Progenitor cell of endocrine pancreas (in vitro differentiated cells): ENCODE measurements at regions not wholly inside any gene's neighbourhood (a gene's known extent, or its start where the extent isn't known, plus 50 kb on each side); places are given as distances from the start of the nearest gene placed in this dataset.

Experiments used
- DNase-seq: peaks from one replicate; pipeline ENCODE4 v3.0.0; 2021; ENCODE audit warnings: low spot score; ENCODE audit not compliant: unreplicated experiment
- H3K27ac Mint-ChIP-seq: 2 replicates; pipeline ENCODE4 v1.8.0; 2021; ENCODE audit warnings: mild to moderate bottlenecking, moderate library complexity, mixed read lengths
- H3K27me3 Mint-ChIP-seq: 2 replicates; pipeline ENCODE4 v1.8.0; 2021; ENCODE audit warnings: mixed read lengths
- H3K36me3 Mint-ChIP-seq: 2 replicates; pipeline ENCODE4 v1.8.0; 2022; ENCODE audit warnings: mixed read lengths; ENCODE audit not compliant: insufficient read depth
- H3K4me1 Mint-ChIP-seq: 2 replicates; pipeline ENCODE4 v1.8.0; 2021; ENCODE audit warnings: low read depth, mixed read lengths
- H3K4me3 Mint-ChIP-seq: 2 replicates; pipeline ENCODE4 v1.8.0; 2021; ENCODE audit warnings: low read depth, mild to moderate bottlenecking, moderate library complexity, mixed read lengths
- H3K9me3 Mint-ChIP-seq: 2 replicates; pipeline ENCODE4 v1.8.0; 2021; ENCODE audit warnings: low read depth, mixed read lengths
- TF ChIP-seq, protein P1 (sequence below): fragments of 200-600 bp; sonication (generic); IDR thresholded peaks from one replicate; pipeline ENCODE4 v1.5.0; 2021; ENCODE audit warnings: antibody characterized with exemption, mild to moderate bottlenecking; ENCODE audit not compliant: unreplicated experiment

DNA sequence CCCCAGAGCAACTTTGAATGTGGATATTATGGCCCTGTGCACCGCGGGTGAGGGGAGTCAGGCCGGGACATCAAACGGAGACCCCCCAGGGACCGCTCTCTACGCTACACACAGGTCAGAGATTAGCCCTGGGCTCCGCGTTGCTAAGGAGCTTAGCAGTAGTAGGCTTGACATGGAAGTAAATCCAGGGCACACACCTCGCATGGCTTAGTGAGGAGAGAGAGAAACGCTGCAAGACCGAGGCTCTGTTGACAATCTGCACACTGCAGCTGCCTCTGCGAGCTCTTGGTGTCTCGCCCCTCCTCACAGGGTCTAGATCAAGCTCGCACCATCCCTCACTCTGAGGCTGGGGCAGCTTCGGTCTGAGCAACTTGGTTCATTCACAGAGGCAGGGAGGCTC, 116.1 kb upstream of the CDH4 start:
- Mint-ChIP-seq H3K27ac (peak overlapping the region; percentile 77), H3K4me1 (no peaks in the 10 kb centered on the region), H3K27me3 (peaks cover 63% of the 10 kb centered on the region), H3K9me3 (no peaks in the 10 kb centered on the region), H3K36me3 (no peaks in the 10 kb centered on the region), H3K4me3 (no peak overlapping the region)
- TF ChIP-seq, protein P1, sequence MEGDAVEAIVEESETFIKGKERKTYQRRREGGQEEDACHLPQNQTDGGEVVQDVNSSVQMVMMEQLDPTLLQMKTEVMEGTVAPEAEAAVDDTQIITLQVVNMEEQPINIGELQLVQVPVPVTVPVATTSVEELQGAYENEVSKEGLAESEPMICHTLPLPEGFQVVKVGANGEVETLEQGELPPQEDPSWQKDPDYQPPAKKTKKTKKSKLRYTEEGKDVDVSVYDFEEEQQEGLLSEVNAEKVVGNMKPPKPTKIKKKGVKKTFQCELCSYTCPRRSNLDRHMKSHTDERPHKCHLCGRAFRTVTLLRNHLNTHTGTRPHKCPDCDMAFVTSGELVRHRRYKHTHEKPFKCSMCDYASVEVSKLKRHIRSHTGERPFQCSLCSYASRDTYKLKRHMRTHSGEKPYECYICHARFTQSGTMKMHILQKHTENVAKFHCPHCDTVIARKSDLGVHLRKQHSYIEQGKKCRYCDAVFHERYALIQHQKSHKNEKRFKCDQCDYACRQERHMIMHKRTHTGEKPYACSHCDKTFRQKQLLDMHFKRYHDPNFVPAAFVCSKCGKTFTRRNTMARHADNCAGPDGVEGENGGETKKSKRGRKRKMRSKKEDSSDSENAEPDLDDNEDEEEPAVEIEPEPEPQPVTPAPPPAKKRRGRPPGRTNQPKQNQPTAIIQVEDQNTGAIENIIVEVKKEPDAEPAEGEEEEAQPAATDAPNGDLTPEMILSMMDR = no peak
- no peak for DNase-seq

DNA sequence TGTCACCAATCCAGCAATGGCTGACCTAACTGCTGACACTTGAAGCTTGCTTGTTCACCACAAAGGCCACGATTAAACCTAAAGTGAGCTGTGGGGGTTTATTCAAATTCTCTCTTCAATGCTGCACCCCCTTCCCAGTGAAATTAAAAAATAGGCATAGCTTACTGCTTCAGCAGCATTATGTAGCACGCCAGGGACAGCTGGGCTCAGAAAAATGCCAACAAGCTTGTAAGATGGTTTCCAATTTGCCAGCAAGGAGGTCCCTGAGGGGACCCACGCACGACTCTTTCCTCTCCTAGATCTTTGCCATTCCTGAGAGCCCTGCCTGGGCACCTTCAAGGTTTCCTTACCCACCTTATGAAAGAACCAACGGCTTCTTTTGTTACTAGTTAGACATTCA, 113.5 kb upstream of the CDH4 start:
- no peak for DNase-seq
- Mint-ChIP-seq H3K9me3 (no peaks in the 10 kb centered on the region), H3K36me3 (no peaks in the 10 kb centered on the region), H3K4me1 (no peaks in the 10 kb centered on the region), H3K27me3 (peaks cover 58% of the 10 kb centered on the region), H3K4me3 (no peak overlapping the region), H3K27ac (no peak overlapping the region)
- TF ChIP-seq, protein P1 = no peak

DNA sequence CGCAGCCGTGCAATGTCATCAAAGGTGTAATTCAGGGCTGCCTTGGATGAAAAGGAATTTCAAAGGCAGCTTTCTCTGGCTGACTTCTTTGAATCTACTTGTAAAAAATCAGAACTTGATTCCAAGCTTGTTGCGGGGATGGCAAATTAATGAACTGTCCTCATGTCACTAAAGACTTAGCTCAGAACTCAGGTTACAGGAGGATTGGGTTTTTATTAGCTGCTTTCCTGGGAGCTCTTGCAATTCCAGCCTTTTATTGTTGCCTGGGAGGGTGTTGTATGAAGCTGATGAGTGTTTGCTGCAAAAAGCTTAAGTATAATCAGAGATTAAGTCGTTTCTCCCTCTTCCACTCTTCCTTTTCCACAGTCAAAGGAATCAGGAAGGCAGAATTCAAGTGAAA, 113.0 kb upstream of the CDH4 start:
- TF ChIP-seq, protein P1 = no peak
- no peak for DNase-seq
- H3K9me3 Mint-ChIP-seq = no peaks in the 10 kb centered on the region
- no peaks in the 10 kb centered on the region for H3K36me3 Mint-ChIP-seq
- H3K27ac Mint-ChIP-seq = no peak overlapping the region
- H3K27me3 Mint-ChIP-seq = peaks cover 61% of the 10 kb centered on the region
- no peak overlapping the region for H3K4me3 Mint-ChIP-seq
- H3K4me1 Mint-ChIP-seq = no peaks in the 10 kb centered on the region

DNA sequence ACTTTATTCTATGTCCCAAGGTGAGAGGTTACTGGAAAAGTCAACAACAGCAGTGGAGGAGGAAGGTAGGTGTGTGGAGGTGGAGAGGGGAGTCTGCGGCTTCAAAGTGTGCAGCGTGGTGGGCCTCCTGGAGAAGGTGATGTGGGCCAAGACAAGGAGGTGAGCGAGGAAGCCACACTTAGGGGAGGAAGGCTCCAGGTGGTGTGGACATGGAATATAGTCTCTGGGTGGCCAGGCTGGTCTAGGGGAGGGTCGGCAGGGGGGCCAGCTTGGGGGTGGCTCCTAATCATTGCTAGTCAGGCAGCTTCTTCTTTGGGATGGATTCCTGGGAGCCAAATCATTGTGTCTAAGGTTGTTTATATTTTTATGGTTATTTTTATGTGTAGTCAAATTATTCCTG, 111.5 kb upstream of the CDH4 start:
- Mint-ChIP-seq H3K27me3 (peaks cover 59% of the 10 kb centered on the region), H3K36me3 (no peaks in the 10 kb centered on the region), H3K9me3 (peaks cover 5% of the 10 kb centered on the region), H3K4me1 (no peaks in the 10 kb centered on the region), H3K4me3 (no peak overlapping the region), H3K27ac (no peak overlapping the region)
- DNase-seq = no peak
- TF ChIP-seq, protein P1 = no peak

DNA sequence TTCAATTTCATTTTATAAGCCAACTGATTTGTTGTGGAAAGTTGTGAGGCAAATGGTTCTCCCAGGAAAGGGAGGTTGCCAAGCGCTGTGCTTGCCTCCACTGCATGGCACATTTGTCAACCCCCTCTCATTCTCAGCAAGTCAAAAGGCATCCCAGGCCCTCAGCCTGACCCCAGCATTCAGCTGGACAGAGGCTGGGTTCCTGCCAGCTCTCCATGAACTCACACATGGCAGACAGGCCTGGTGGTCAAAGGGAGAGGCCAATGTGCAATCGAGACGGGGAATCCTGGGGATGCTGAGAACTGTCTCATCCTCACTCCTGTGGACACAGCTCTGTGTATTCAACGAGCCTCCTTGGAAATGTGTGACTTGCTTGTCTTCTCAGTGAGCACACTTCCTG, 106.0 kb upstream of the CDH4 start:
- no peak overlapping the region for H3K4me3 Mint-ChIP-seq
- TF ChIP-seq, protein P1 = no peak
- no peaks in the 10 kb centered on the region for H3K36me3 Mint-ChIP-seq
- peaks cover 44% of the 10 kb centered on the region for H3K27me3 Mint-ChIP-seq
- H3K4me1 Mint-ChIP-seq = no peaks in the 10 kb centered on the region
- no peak for DNase-seq
- H3K9me3 Mint-ChIP-seq = peaks cover 5% of the 10 kb centered on the region
- H3K27ac Mint-ChIP-seq = no peak overlapping the region

DNA sequence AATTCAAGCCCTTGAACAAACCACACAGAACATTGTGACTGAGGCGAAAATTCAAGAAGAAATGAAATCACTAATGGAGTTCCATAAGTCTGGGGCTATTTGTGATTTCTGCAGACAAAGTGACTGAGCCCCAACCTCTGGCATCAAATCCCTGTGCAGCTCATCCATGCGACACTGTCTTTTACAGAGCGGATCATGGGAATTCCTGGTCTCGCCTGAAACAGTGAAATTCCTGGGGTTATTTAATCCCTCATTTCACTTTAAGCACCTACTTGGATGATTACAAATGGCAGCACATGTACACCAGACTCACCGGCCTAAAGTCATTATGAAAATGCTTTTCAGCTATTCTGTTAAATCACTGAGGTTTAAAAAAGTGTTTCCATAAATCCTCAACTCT, 102.4 kb upstream of the CDH4 start:
- H3K9me3 Mint-ChIP-seq = peaks cover under 1% of the 10 kb centered on the region
- H3K4me1 Mint-ChIP-seq = no peaks in the 10 kb centered on the region
- no peak for DNase-seq
- H3K36me3 Mint-ChIP-seq = no peaks in the 10 kb centered on the region
- H3K27me3 Mint-ChIP-seq = peaks cover 44% of the 10 kb centered on the region
- no peak overlapping the region for H3K27ac Mint-ChIP-seq
- TF ChIP-seq, protein P1 = no peak
- H3K4me3 Mint-ChIP-seq = no peak overlapping the region
